22Rv1 (cell line): ENCODE measurements at regions not wholly inside any gene's neighbourhood (a gene's known extent, or its start where the extent isn't known, plus 50 kb on each side); places are given as distances from the start of the nearest gene placed in this dataset.

ENCODE experiments used
- ZFX ChIP-seq: fragments of 450-650 bp; IDR thresholded peaks from 2 replicates; pipeline ENCODE4 v1.6.1; 2017; ENCODE audit warnings: antibody characterized with exemption, borderline replicate concordance
- TF ChIP-seq, protein P1 (sequence below): fragments of 450-650 bp; IDR thresholded peaks from 2 replicates; pipeline ENCODE4 v1.5.1; 2017; ENCODE audit warnings: mild to moderate bottlenecking

DNA sequence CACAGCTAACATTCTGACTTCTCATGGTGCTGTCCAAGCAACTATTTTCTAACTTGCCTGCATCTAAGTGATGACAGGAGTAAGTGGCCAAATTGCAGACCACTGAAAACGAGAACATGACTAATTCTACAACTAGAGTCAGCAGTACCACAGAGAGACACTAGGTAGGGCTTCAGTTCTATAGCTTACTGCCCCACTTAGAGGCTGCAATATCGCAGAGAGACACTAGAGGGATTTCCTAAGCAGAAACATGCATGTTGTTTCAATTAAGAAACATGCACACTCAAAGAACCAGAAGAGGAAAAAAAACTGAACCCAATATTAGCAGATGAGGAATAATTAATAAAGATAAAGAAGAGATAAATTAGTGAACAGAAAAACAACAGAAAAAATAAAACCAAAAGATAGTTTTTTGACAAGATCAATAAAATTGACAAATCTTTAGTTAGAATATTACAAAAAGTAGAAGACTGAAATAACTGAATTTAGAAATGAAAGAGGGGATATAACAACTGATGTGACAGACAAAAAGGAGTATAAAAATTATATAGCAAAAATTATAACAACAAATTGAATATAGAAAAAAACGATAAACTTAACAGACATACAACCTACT is 100.8 kb downstream of the SPIN4 start:
- TF ChIP-seq, protein P1, sequence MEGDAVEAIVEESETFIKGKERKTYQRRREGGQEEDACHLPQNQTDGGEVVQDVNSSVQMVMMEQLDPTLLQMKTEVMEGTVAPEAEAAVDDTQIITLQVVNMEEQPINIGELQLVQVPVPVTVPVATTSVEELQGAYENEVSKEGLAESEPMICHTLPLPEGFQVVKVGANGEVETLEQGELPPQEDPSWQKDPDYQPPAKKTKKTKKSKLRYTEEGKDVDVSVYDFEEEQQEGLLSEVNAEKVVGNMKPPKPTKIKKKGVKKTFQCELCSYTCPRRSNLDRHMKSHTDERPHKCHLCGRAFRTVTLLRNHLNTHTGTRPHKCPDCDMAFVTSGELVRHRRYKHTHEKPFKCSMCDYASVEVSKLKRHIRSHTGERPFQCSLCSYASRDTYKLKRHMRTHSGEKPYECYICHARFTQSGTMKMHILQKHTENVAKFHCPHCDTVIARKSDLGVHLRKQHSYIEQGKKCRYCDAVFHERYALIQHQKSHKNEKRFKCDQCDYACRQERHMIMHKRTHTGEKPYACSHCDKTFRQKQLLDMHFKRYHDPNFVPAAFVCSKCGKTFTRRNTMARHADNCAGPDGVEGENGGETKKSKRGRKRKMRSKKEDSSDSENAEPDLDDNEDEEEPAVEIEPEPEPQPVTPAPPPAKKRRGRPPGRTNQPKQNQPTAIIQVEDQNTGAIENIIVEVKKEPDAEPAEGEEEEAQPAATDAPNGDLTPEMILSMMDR = peak; percentile 71
- TF ChIP-seq ZFX = no peak
